ENCODE measurements at regions not wholly inside any gene's neighbourhood (a gene's known extent, or its start where the extent isn't known, plus 50 kb on each side); places are given as distances from the start of the nearest gene placed in this dataset.

DNA sequence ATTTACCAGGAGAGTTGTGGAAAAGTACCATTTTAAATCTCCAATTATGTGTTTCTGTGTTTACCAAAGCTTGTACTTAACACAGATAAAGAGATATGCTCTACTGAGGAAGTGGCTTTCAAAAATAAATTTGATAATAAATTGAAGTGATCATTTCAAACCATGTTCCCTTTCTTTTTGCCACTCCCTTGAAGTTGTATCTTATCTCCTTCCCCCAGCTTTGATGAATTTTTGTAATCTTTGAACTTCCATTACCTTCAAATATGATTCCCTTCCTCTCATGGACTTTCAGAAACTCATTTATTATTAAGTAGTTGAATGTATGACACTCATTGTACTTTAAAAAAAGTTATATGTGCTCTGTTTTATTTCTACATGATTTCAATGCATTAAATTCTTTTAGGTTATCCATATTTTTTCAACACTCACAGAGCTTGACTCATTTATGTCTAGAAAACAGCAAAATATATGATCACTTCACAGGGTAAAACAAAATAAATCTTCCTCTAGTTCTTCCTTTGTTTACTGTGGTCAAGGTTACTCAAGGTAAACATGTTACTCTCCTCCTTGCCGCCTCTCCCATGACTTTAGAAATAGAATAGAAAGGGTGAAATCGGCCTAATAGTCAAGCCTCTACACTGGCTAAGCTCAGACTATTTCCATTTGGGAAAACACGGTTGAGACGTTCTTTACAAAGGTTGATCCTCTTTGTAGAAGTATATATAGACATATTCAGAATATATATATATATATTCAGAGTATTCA is 251.2 kb upstream of the SPRY2 start:
- DNase-seq: no peak

DNA sequence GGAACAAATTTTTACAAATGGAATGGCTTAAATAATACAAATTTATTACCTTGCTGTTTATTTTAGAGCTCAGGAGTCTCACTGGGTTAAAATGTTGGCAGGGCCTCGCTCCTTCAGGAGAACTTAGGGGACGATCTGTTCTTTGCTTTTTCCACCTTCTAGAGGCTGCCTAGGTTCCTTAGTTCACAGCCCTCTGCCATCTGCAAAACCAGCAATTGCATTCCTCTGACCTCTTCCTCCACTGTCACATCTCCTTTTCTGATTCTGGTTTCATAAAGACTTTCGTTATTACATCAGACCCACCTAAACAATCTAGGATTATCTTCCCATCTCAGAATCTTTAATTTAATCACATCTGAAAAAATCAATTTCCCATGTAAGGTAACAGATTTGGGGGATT is 249.6 kb upstream of the SPRY2 start:
- no peak for DNase-seq

DNA sequence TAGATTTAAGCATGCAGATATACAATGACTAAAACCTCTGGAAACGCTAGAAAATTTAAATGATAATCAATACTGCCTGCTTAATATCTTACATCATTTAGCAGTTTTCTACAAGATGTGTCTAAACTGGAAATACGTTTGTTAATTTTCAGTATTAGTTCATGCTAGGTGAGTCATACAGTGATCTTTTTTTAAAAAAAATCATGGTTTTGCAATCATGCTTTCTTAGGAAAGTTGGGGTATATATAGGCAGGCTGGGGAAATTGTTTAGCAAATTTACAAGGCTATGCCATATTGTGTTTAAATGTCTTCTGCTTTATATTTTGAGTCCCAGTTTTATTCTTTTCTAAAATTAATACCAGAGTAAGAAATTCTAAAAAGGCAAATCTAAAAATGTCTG is 245.4 kb upstream of the SPRY2 start:
- DNase-seq: no peak

DNA sequence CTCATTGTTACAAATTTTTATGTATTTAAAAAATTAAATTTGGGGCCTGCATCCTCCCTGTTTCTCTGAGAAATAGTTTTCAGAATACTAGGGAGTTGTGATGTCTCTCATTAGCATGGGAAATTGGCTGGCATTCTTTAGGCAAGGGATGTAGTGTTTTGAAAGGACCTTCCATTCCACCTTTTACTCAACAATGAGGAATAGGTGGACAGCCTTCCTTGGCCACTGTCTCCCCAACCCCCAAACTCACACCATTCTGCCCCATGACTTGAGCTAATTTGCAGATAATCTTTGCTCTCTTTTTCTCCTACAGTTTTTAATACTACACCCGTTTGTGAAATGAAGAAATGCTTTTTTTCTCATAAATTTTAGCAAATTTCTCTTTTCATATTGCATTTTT is 244.6 kb upstream of the SPRY2 start:
- no peak for DNase-seq

DNA sequence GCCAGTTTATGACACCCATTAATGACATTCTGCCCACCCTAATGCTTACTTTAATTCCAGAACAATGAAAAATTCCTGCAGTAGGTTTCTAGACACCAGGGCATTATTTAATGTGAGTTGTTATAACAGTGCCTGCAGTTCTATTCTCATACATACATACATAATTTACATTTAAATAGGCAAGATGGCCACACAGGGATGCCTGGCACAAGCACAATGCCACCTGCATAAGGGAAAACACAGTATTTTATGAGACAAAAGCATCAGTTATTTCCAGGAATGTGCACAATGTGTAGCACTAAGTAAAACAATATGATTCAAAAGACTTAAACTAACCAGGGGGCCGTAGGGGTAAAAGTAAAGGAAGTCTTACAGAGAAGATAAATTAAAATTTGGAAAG is 243.9 kb upstream of the SPRY2 start:
- no peak for DNase-seq

DNA sequence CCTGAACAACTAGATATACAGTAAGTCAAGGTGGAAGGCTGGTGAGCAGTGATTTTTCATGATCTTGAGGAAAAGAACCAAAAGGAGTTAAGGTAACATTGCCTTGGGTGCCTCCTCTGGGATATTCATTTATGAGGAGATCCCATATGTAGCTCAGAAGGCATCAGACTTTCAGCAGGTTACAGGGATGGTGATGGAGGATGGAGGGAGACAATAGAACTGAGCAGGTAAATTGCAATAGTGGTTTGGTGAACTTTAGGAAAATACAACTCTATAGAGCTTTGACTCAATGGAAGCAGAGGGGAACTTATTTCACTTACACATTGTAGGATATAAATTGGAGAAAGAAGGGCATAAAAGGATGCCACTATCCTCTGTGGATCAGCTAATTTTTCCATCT is 243.4 kb upstream of the SPRY2 start:
- DNase-seq: no peak

DNA sequence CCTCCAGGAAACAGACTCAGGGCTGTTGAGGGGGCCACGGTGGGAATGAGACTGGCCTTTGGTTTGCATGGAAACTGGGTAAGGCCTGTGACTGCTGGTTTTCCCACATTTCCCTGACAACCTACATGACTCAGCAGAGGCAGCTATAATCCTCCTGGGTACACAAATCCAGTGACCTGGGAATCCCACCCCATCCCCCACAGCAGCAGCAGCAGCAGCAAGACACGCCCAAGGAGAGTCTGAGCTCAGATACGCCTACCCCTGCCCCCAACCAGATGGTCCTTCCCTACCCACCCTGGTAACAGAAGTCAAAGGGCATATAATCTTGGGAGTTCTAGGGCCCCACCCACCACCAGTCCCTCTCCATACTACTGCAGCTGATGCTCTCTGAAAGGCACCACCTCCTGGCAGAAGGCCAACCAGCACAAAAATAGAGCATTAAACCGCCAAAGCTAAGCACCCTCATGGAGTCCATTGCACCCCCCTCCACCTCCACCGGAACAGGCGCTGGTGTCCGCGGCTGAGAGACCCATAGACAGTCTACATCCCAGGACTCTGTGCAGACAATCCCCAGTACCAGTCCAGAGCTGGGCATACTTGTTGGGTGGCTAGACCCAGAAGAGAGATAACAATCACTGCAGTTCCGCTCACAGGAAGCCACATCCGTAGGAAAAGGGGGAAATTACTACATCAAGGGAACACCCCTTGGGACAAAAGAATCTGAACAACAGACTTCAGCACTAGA is 237.2 kb upstream of the SPRY2 start:
- DNase-seq: no peak

DNA sequence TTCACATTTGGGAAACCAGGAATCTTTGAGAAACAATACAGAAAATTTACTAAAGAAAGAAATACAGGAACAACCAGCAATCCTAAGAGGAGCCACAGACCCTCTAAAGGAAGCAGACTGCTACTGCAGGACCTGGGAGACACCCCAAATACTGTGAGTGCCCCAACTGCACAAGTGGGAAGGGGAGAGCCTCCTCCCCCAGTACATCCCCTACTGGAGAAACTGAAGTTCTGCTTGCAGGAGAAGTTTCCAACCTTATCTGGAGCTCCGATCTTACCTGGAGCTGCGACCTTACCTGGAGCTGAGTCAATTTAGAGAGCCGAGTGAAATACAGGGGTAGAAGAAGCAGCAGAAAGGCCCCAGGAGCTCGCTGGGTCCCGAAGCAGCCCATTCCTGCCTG is 236.4 kb upstream of the SPRY2 start:
- DNase-seq: no peak

DNA sequence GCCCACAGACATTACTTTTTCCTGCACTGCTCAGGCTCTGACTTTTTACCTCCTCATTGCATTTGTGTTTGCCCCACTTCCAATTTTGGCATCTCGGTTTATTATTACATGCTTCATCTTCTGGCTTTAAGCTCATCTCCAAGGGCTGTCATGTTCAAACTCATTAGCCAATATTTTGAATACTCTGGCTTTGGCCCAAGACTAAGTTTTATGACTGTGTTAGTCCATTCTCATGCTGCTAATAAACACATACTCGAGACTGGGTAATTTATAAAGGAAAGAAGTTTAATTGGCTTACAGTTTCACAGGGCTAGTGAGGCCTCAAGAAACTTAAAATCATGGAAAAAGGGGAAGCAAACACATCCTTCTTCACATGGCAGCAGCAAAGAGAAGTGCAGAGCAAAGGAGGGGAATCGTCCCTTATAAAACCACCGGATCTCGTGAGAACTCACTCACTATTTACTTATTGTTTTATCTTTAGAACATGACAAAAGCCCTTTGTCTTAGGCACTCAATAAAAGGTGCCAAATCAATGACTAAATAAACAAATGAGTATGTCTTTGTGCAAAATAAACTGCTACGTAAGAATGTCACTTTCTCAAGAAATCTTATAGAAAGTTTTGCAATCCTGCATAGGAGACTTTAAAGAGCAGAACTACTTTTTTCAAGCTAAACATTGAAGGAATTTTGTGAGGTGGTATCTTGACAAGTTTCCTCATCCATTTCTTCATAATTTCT is 233.4 kb upstream of the SPRY2 start:
- no peak for DNase-seq

DNA sequence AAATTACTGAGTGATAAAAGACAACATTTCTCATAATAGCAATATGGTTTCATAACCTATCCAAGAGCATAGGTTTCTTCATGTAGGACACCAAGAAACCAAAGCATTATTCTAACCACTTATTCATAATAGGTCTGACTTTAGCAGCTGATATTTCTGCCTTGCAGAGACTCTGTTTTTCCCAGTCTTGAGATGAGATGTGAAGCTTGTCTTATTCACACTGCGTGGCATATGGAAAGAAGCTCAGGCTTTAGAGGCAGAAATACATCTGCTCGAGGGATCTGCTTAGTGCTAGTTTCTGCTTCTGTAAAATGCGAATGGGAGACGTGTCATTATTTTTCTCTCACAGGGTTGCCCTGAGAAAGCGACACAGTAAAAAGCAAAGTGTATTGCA is 232.0 kb upstream of the SPRY2 start:
- no peak for DNase-seq

DNA sequence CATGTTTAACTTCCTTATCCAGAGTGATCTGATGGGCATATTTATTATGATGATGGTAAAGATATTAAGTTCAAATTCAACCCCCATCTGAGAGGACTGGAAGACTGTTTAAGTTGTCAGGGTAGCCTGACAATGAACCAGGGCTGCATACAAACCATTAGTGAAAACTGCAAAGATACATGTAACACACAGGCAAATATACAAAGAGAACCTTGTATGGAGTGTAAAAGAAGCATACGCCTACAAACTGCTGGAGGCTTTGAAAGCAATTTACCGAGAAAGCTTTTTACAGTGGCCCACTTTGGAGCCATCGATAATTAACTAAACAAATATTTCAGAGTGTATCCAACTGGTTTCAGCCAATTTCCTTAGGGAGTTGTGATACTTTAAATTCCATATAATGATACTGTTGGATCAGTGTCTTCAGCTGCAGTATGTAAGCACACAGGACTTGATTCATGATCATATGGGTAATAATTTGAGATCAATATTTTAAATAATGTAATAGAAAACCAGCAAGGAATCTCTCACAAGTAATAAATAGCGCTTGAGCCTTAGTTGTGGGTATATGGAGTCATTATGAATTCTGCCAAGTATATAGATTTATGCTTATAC is 231.5 kb upstream of the SPRY2 start:
- DNase-seq: no peak

DNA sequence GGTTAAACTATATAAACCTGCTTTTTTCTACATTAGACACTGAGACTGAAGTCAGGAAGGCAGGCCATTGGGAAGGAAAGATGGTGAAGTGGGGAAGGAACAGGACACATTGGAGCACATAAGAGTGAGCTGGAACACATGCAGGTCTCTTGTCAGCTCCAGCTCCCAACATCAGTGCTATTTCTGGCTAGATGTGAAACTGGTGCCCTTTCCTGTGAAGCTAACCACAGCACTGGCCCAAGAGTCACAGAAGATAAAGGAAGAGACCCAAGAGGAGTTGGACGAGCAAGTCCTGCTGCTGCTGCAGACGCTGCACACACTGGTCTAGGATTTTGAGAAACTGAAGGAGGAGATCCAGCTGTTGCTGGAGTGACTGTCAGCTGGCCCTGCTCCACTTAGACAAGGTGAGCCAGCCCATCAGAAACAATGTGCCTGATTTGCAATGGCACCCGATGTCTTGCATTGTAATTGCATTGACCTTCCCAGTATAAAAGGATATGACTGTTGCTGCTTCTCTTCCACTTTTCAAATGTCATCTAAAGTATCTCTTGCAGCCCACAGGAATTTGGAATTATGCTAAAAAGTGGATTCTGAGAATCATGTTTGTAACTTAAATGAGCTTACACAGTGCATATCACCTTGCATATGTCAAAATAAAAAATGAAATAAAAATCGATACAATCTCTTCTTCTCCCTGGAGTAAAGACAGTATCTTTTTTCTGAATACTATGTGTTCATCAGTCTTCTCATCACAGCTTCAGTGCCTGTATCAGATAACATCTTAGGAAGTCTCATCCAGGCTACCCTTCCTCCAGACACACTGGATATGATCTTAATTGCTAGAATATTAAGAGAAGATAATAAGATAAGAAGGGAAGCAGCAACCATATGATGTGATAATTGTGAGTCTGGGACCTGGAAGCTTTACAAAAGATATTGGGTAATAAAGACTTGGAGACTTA is 230.7 kb upstream of the SPRY2 start:
- DNase-seq: no peak

DNA sequence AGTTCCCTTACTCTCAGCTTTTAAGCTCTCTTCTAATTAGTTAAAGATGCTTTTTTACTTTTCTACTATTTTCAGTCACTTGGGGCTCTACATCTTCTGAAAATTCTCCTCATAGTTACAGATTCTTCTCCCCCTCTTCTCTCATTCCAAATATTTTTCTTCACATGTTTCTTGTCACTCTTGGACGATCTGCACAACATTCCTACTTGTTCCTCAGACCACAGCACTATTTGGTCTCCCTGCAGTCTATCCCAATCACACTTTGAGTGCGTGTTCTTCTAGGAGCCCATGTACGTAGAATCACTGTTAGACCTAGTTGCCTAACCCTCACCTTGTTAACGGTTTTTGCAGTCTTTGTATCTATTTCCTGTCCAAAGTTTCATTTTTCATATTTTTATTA is 222.5 kb upstream of the SPRY2 start:
- DNase-seq: no peak

DNA sequence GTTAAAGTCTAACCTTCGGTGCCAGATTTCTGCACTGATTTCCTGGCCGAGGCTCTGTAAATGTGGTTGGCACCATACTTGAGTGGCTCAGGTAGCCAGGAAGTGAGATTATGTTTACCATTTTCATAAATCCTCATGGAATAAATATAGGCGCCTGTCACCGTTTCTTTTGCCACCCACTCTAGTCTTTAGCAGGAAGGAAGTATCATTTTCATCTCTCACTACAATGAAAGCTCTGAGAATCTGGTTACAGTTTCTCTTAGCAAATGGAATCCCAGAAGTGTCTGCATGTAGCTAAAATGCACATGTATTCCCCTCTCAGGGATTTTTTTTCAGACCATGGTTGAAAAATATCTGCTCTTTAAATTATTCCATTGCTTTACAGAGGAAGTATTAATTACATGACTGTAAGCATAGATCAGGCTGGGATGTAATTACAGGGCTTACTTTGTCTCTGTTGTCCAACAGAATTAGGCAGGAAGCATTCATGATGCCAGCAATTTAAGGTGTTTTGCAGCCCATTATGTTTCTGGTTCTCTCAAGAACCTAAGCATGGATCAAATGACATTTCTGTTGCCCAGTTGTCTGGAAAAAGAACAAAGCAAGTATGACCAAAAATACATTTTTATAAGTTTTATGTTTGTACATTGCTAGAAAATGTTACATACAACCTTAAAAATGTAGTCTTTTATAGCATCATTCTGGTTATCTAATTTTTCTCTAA is 221.7 kb upstream of the SPRY2 start:
- DNase-seq: no peak

DNA sequence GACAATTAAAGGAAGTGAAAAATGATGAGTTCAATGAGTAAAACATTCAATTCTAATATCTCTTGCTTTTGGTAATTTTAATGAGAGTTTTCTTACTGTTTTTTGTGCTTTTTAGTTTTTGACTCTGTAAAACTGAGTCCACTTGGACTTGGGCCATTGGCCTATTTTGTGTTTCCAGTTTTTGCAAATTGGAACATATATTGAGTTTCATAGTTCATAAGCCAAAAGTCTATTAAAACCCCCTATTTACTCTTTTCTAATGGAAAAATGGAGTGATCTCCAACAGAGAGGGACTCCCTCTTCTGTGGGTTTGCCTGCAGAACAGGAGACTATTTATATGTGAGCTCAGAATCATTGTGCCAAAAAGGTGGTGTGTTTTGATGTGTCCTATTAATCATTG is 219.7 kb upstream of the SPRY2 start:
- DNase-seq: no peak

DNA sequence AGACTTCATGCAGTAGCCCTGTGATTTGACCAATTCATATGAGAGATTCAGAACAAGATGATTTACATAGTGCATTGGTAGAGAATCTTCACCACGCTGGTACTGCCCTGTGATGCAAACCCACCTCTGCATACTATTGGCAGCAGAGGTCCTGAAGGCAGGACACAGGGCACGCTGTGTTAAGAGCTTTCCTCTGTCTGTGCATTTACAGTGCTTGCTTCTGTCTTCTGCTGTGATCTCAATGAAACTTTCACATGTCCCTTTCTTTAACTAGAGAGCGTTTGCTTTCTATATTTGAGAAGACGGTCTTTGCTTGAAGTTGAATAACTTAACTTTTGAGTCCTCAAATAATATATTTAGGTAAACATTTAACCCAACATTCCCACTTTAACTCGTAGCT is 219.0 kb upstream of the SPRY2 start:
- no peak for DNase-seq

DNA sequence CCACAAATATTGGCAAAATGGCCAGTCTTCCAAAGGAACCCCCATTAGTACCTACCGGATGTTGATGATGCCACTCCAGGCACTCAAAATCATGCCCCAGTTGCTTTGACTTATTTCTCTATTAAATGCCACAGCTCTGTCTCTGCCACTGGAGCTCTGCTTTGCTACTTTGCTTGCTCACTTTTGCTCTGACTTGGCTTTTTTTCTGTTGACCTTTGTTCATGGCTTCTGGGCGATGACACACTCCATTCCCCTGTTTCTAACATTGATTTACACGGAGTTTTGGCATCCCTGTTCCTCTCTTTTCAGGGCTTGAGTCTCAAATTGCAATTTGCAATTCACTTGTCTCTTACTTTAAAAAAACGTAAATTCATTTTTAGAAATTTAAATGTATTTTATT is 217.1 kb upstream of the SPRY2 start:
- DNase-seq: no peak

DNA sequence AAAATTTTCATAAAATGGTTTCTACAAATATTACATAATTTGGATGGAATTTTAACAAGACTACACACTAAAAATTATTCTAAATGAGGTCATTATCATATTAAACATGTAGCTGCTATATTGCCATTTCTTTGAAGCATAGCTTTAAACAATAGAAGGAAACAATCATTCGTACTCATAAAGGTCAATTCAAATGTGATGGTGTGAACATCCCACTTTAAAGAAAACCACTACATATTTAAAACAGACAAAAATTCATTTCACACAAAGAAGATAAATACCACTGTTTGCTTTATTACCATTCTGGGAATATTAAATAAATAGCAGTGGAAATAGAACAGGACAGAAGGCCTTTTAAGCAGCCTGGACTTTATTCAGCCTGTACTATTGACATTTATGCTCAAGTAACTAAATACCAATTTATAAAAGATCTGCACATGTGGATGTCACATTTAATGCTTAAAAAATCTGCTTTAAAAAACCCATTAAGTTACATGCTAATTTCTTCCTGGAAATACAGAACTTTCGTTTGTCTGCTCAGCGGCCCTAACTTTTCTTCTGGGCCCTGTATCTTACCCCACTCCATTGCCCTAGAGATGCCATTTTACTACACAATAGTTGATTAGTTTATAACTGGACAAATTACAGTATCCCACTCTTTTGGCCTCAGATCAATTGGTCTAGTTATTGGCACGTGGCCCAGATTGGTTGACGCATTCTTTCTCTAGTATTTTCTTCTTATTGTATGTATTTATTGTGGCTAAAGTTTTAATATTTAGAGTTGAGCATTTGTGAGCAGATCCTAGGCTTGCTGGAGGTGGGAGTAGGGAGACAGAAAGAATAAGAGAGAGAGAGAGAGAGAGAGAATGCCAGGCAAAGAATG is 215.1 kb upstream of the SPRY2 start:
- no peak for DNase-seq

DNA sequence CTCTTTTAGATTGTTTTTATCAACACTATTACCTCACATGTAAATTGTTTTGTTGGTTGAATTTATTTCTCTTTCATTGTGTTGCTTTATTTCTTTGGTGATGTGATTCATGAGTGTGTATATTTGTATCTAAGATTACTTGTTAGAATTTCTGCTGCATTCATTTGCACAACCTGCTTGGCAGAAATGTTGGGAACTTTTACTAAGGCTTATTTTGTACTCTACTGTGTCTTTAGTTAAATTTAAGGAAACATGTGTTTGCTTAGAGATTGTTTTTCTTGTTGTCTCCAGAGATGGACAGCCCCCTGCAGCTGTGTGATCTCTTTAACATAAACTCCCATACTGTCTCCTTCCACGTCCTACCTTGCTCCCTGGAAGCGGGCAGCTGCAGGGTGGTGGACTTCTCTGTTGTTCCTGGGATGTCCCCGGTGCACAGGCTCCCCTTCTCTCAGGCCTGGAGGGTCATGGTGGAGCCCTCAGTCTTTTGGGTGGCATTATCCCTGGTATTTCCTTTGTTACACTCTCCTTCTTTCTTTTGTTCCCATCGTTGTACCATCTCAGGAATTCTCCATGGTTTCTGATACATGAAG is 212.0 kb upstream of the SPRY2 start:
- no peak for DNase-seq

Data from activated naive CD4-positive, alpha-beta T cell treated with anti-CD3 and anti-CD28 coated beads, Interleukin-2, amount 50 U/mL, for 16 hours (primary cell).